H1 (cell line): ENCODE measurements at regions not wholly inside any gene's neighbourhood (a gene's known extent, or its start where the extent isn't known, plus 50 kb on each side); places are given as distances from the start of the nearest gene placed in this dataset.

Source experiments
- CTCF ChIA-PET: fragments of 300-600 bp; sonication (Branson Sonifier 250); formaldehyde crosslinking; loops from one replicate; lab custom pipeline; 2021; ENCODE audit not compliant: partially characterized antibody; lab: Charles Lee
- POLR2A ChIA-PET: fragments of 300-600 bp; sonication (Branson Sonifier 250); formaldehyde crosslinking; loops from one replicate; lab custom pipeline; 2021; ENCODE audit warnings: inconsistent platforms; ENCODE audit not compliant: partially characterized antibody; lab: Charles Lee
- DNase-seq, 2 experiments: peaks; one replicate each; pipeline versions ENCODE4 v3.0.0 to v3.0.0-alpha.2; 2010 to 2022; ENCODE audit warnings: low spot score in 2 of 2, low read depth in 1 of 2, mixed read lengths in 1 of 2
- FAIRE-seq: peaks from 2 replicates; lab custom pipeline; 2011; peaks lifted over from hg19 to GRCh38; lab: Jason Lieb, UNC
- H2AFZ ChIP-seq: 2 replicates; pipeline ENCODE4 v1.8.1; 2012; ENCODE audit warnings: low read length, inconsistent platforms
- H2AK5ac ChIP-seq: 2 replicates; pipeline ENCODE4 v1.6.1; 2013; ENCODE audit warnings: low read depth, low read length
- H2BK120ac ChIP-seq: replicated peaks from 2 replicates; pipeline ENCODE3; 2013; ENCODE audit warnings: low read depth, low read length, inconsistent platforms
- H2BK12ac ChIP-seq: 2 replicates; pipeline ENCODE4 v1.6.1; 2013; ENCODE audit warnings: low read depth, low read length
- H2BK15ac ChIP-seq: 2 replicates; pipeline ENCODE4 v1.6.1; 2013; ENCODE audit warnings: low read length
- H2BK20ac ChIP-seq: 2 replicates; pipeline ENCODE4 v1.6.1; 2013; ENCODE audit warnings: low read length
- H2BK5ac ChIP-seq: 2 replicates; pipeline ENCODE4 v1.6.1; 2013; ENCODE audit warnings: low read depth, low read length
- H3K14ac ChIP-seq: 2 replicates; pipeline ENCODE4 v1.6.1; 2013; ENCODE audit warnings: inconsistent platforms; ENCODE audit not compliant: insufficient read length
- H3K18ac ChIP-seq: 2 replicates; pipeline ENCODE4 v1.6.1; 2013; ENCODE audit warnings: low read length; ENCODE audit errors: extremely low read depth
- H3K23ac ChIP-seq: 2 replicates; pipeline ENCODE4 v1.6.1; 2013; ENCODE audit warnings: inconsistent platforms; ENCODE audit not compliant: insufficient read length
- H3K23me2 ChIP-seq: 2 replicates; pipeline ENCODE4 v1.6.1; 2013; ENCODE audit warnings: low read depth, low read length
- H3K27ac ChIP-seq: 2 replicates; pipeline ENCODE4 v1.6.1; 2011; ENCODE audit warnings: low read depth, low read length, inconsistent platforms
- H3K27me3 ChIP-seq, 4 experiments: replicated peaks in 1 of 4; 1 replicate in 1 of 4; 2 replicates in 3 of 4; pipeline versions ENCODE4 v1.6.1 to v1.8.1; 2011 to 2013; ENCODE audit warnings: low read length in 3 of 4, mild to moderate bottlenecking in 3 of 4, inconsistent platforms in 2 of 4, mixed read lengths in 2 of 4, moderate library complexity in 1 of 4; ENCODE audit not compliant: control insufficient read depth in 3 of 4, insufficient read depth in 3 of 4; ENCODE audit errors: extremely low read depth in 1 of 4
- H3K36me3 ChIP-seq, 4 experiments: 2 replicates each; pipeline versions ENCODE4 v1.6.1 to v1.8.1; 2011 to 2013; ENCODE audit warnings: mild to moderate bottlenecking in 4 of 4, low read length in 3 of 4, moderate library complexity in 2 of 4, control low read depth in 1 of 4, inconsistent platforms in 1 of 4; ENCODE audit not compliant: insufficient read depth in 4 of 4, control insufficient read depth in 2 of 4
- H3K4ac ChIP-seq: replicated peaks from 2 replicates; pipeline ENCODE3; 2013; ENCODE audit warnings: low read length, low read depth, mixed read lengths, inconsistent platforms; ENCODE audit not compliant: insufficient read length
- H3K4me1 ChIP-seq, 4 experiments: replicated peaks in 1 of 4; 1 replicate in 1 of 4; 2 replicates in 3 of 4; pipeline versions ENCODE4 v1.6.1 to v1.8.1; 2011 to 2013; ENCODE audit warnings: low read length in 3 of 4, inconsistent platforms in 2 of 4, mixed read lengths in 1 of 4; ENCODE audit not compliant: insufficient read depth in 4 of 4, control insufficient read depth in 3 of 4
- H3K4me2 ChIP-seq, 2 experiments: 2 replicates each; pipeline versions ENCODE4 v1.6.1 to v1.8.1; 2011 to 2013; ENCODE audit warnings: low read depth in 2 of 2, low read length in 2 of 2, control low read depth in 1 of 2, inconsistent platforms in 1 of 2, mild to moderate bottlenecking in 1 of 2; ENCODE audit not compliant: insufficient read depth in 1 of 2
- H3K4me3 ChIP-seq, 4 experiments: fragments of 200-600, 300-600 bp in 1 of 4; sonication (generic), shearing (Covaris generic), sonication (Bioruptor Twin) in 1 of 4; 2 replicates each; pipeline versions ENCODE4 v1.5.1 to v1.8.1; 2011 to 2016; ENCODE audit warnings: low read length in 4 of 4, low read depth in 3 of 4, control low read depth in 2 of 4, inconsistent platforms in 2 of 4, mild to moderate bottlenecking in 2 of 4, mixed read lengths in 1 of 4, moderate library complexity in 1 of 4; ENCODE audit not compliant: insufficient read depth in 2 of 4; ENCODE audit errors: extremely low read depth in 1 of 4
- H3K56ac ChIP-seq: replicated peaks from 2 replicates; pipeline ENCODE3; 2013; ENCODE audit warnings: low read depth, mild to moderate bottlenecking, mixed read lengths, low read length, inconsistent platforms; ENCODE audit not compliant: insufficient read length
- H3K79me1 ChIP-seq: 2 replicates; pipeline ENCODE4 v1.6.1; 2013; ENCODE audit warnings: low read depth, low read length, control low read depth
- H3K79me2 ChIP-seq, 2 experiments: 2 replicates each; pipeline versions ENCODE4 v1.6.1 to v1.8.1; 2012 to 2013; ENCODE audit warnings: low read length in 2 of 2, mild to moderate bottlenecking in 2 of 2, inconsistent platforms in 1 of 2; ENCODE audit not compliant: insufficient read depth in 2 of 2, control insufficient read depth in 1 of 2
- H3K9ac ChIP-seq, 4 experiments: replicated peaks in 1 of 4; 1 replicate in 1 of 4; 2 replicates in 3 of 4; pipeline versions ENCODE4 v1.6.1 to v1.8.1; 2011 to 2013; ENCODE audit warnings: low read depth in 3 of 4, low read length in 3 of 4, control low read depth in 2 of 4, mild to moderate bottlenecking in 2 of 4, moderate library complexity in 2 of 4, inconsistent platforms in 1 of 4; ENCODE audit errors: extremely low read depth in 1 of 4
- H3K9me3 ChIP-seq, 2 experiments: 2 replicates each; pipeline versions ENCODE4 v1.6.1 to v1.8.1; 2012 to 2013; ENCODE audit warnings: mild to moderate bottlenecking in 2 of 2, moderate library complexity in 2 of 2, control low read depth in 1 of 2, inconsistent platforms in 1 of 2, low read depth in 1 of 2, low read length in 1 of 2, mixed read lengths in 1 of 2; ENCODE audit not compliant: insufficient read depth in 2 of 2
- H4K20me1 ChIP-seq, 2 experiments: replicated peaks in 1 of 2; 2 replicates each; pipeline versions ENCODE3 to v1.8.1; 2011 to 2013; ENCODE audit warnings: inconsistent platforms in 2 of 2, low read length in 2 of 2, mild to moderate bottlenecking in 1 of 2; ENCODE audit not compliant: insufficient read depth in 2 of 2, control insufficient read depth in 1 of 2
- H4K5ac ChIP-seq: 2 replicates; pipeline ENCODE4 v1.6.1; 2013; ENCODE audit warnings: low read length, low read depth, mixed read lengths, inconsistent platforms; ENCODE audit not compliant: insufficient read length
- H4K8ac ChIP-seq: 2 replicates; pipeline ENCODE4 v1.8.0; 2013; ENCODE audit warnings: mild to moderate bottlenecking, moderate library complexity, low read length, inconsistent platforms; ENCODE audit not compliant: insufficient read depth; ENCODE audit errors: extremely low read depth
- H4K91ac ChIP-seq: replicated peaks from 2 replicates; pipeline ENCODE3; 2013; ENCODE audit warnings: low read length, mixed read lengths, inconsistent platforms; ENCODE audit not compliant: insufficient read length
- WGBS, 2 experiments: shearing (Covaris generic) in 1 of 2; methylation state at CpG; one replicate each; pipeline versions ENCODE4 v1.1.6 to v1.1.7; 2013 to 2015; ENCODE audit warnings: low lambda C conversion rate in 2 of 2, mixed read lengths in 2 of 2, inconsistent platforms in 1 of 2, low coverage in 1 of 2, missing lambda C conversion rate in 1 of 2; ENCODE audit not compliant: insufficient replicate concordance in 2 of 2, insufficient coverage in 1 of 2, insufficient read length in 1 of 2; ENCODE audit errors: extremely low coverage in 1 of 2, missing lambda C conversion rate in 1 of 2; 5-methylcytosine and 5-hydroxymethylcytosine counted together

- WGBS, 2 experiments, result 92% methylated on average over 17 of the region's 17 CpGs; no CpG with 5 or more reads in 1 of the 2 experiments
- no peak overlapping the region for H2AFZ ChIP-seq
- no peaks in the 10 kb centered on the region; the same call in 1 of the 2 replicates for H3K23me2 ChIP-seq
- no peaks in the 10 kb centered on the region for H3K79me2 ChIP-seq
- H3K56ac ChIP-seq, result no peak overlapping the region
- H2BK120ac ChIP-seq, result no peak overlapping the region
- H3K14ac ChIP-seq, result no peak overlapping the region
- no peaks in the 10 kb centered on the region for H4K20me1 ChIP-seq
- H3K4me1 ChIP-seq, result peaks cover 0 to 8% (median 6%) of the 10 kb centered on the region in 4 experiments; a peak in 6 of 7 replicates
- H3K23ac ChIP-seq, result no peak overlapping the region
- H4K5ac ChIP-seq, result no peak overlapping the region
- H2BK20ac ChIP-seq, result no peak overlapping the region
- ChIA-PET CTCF (no interaction called here), POLR2A (no interaction called here)
- FAIRE-seq (no peak), DNase-seq (no peak)
- peak overlapping the region; percentile 27; the same call in 1 of the 2 replicates for H2BK5ac ChIP-seq
- H3K27ac ChIP-seq, result no peak overlapping the region
- H3K4ac ChIP-seq, result no peak overlapping the region
- no peak overlapping the region for H3K18ac ChIP-seq
- no peaks in the 10 kb centered on the region for H3K27me3 ChIP-seq
- H2AK5ac ChIP-seq, result no peak overlapping the region
- no peaks in the 10 kb centered on the region for H3K79me1 ChIP-seq
- no peaks in the 10 kb centered on the region for H3K9me3 ChIP-seq
- H4K8ac ChIP-seq, result peak overlapping the region; percentile 57; the same call in 1 of the 2 replicates
- no peak overlapping the region for H3K4me3 ChIP-seq
- H3K36me3 ChIP-seq, result no peaks in the 10 kb centered on the region
- H2BK12ac ChIP-seq, result no peak overlapping the region
- H2BK15ac ChIP-seq, result no peak overlapping the region
- no peak overlapping the region for H3K4me2 ChIP-seq
- H3K9ac ChIP-seq, result no peak overlapping the region
- peak overlapping the region; percentile 15 for H4K91ac ChIP-seq
Observed at GRCh38 chr10:131742500-131742951, 158.3 kb upstream of the PPP2R2D start.
